HG03103 (cell line): ENCODE measurements at regions not wholly inside any gene's neighbourhood (a gene's known extent, or its start where the extent isn't known, plus 50 kb on each side); places are given as distances from the start of the nearest gene placed in this dataset.
"Not testable (repeated sequence)": the region's sequence is repeated elsewhere in the genome, so short reads cannot be mapped to it uniquely, and the experiment has no call there.

Source experiments
- ATAC-seq: cut with Tn5 transposase; IDR thresholded peaks from one replicate; pipeline ENCODE4 v1.9.1; 2021; ENCODE audit warnings: low read depth; ENCODE audit not compliant: unreplicated experiment

GRCh38 chr17:64800987-64801386, 118.3 kb downstream of the LRRC37A3 start:
- ATAC-seq = not testable (repeated sequence)

GRCh38 chr17:64800361-64800895, 118.8 kb downstream of the LRRC37A3 start:
- ATAC-seq = not testable (repeated sequence)

GRCh38 chr17:64799543-64800188, 119.6 kb downstream of the LRRC37A3 start:
- ATAC-seq = not testable (repeated sequence)

GRCh38 chr17:64798961-64799360, 120.3 kb downstream of the LRRC37A3 start:
- not testable (repeated sequence) for ATAC-seq

- not testable (repeated sequence) for ATAC-seq
Observed at GRCh38 chr17:64798489-64798790, 120.8 kb downstream of the LRRC37A3 start.

GRCh38 chr17:64797746-64798488, 121.4 kb downstream of the LRRC37A3 start:
- ATAC-seq = not testable (repeated sequence)

- ATAC-seq = not testable (repeated sequence)
Observed at GRCh38 chr17:64795342-64795741, 123.9 kb downstream of the LRRC37A3 start.

GRCh38 chr17:64794548-64795274, 124.6 kb downstream of the LRRC37A3 start:
- not testable (repeated sequence) for ATAC-seq

- ATAC-seq = not testable (repeated sequence)
Observed at GRCh38 chr17:64794113-64794512, 125.2 kb downstream of the LRRC37A3 start.

- not testable (repeated sequence) for ATAC-seq
Observed at GRCh38 chr17:64792793-64793575, 126.3 kb downstream of the LRRC37A3 start.

- ATAC-seq = not testable (repeated sequence)
Observed at GRCh38 chr17:64792276-64792675, 127.0 kb downstream of the LRRC37A3 start.

- not testable (repeated sequence) for ATAC-seq
Observed at GRCh38 chr17:64791691-64792090, 127.6 kb downstream of the LRRC37A3 start.

- not testable (repeated sequence) for ATAC-seq
Observed at GRCh38 chr17:64791226-64791625, 128.1 kb downstream of the LRRC37A3 start.

- ATAC-seq = not testable (repeated sequence)
Observed at GRCh38 chr17:64790690-64791089, 128.6 kb upstream of the SMURF2 start.

GRCh38 chr17:64790193-64790592, 128.1 kb upstream of the SMURF2 start:
- ATAC-seq = not testable (repeated sequence)

- not testable (repeated sequence) for ATAC-seq
Observed at GRCh38 chr17:64789061-64789445, 126.9 kb upstream of the SMURF2 start.

- no peak for ATAC-seq
Observed at GRCh38 chr17:64788286-64789060, 126.4 kb upstream of the SMURF2 start.

- no peak for ATAC-seq
Observed at GRCh38 chr17:64787921-64788271, 125.8 kb upstream of the SMURF2 start.

GRCh38 chr17:64787255-64787920, 125.3 kb upstream of the SMURF2 start:
- no peak for ATAC-seq
